Thoracic aorta (tissue), 2 donors: ENCODE measurements at regions not wholly inside any gene's neighbourhood (a gene's known extent, or its start where the extent isn't known, plus 50 kb on each side); places are given as distances from the start of the nearest gene placed in this dataset.

Source experiments
- ATAC-seq: fragments of 150-250 bp; one replicate; pipeline ENCODE4 v1.8.0; 2017; ENCODE audit warnings: low read depth; ENCODE audit not compliant: insufficient number of reproducible peaks, low FRiP score
- DNase-seq: peaks from one replicate; pipeline ENCODE4 v3.0.0-alpha.2; 2020; ENCODE audit warnings: low spot score
- H3K27ac ChIP-seq, 2 donors: fragments of 200-600 bp; sonication (generic); 1 replicate in 1 of 2; 2 replicates in 1 of 2; pipeline ENCODE4 v1.5.1; 2016; ENCODE audit warnings: mild to moderate bottlenecking in 2 of 2, moderate library complexity in 2 of 2
- H3K27me3 ChIP-seq: fragments of 200-600 bp; sonication (generic); replicated peaks from 2 replicates; pipeline ENCODE4 v1.6.0; 2016; ENCODE audit warnings: mild to moderate bottlenecking; ENCODE audit not compliant: insufficient read depth
- H3K36me3 ChIP-seq: fragments of 200-600 bp; sonication (generic); one replicate; pipeline ENCODE4 v1.5.1; 2016
- H3K4me1 ChIP-seq, 2 donors: fragments of 200-600 bp; sonication (generic); 1 replicate in 1 of 2; 2 replicates in 1 of 2; pipeline versions ENCODE4 v1.5.1 to v1.6.0; 2016; ENCODE audit warnings: low read depth in 2 of 2, mild to moderate bottlenecking in 1 of 2; ENCODE audit not compliant: control insufficient read depth in 1 of 2
- H3K4me3 ChIP-seq: fragments of 200-600 bp; sonication (generic); 2 replicates; pipeline ENCODE4 v1.5.1; 2016; ENCODE audit warnings: mild to moderate bottlenecking
- H3K9me3 ChIP-seq: fragments of 200-600 bp; sonication (generic); 2 replicates; pipeline ENCODE4 v1.5.1; 2016
- CTCF ChIP-seq: fragments of 200-600 bp; sonication (generic); IDR thresholded peaks from one replicate; pipeline ENCODE4 v1.5.1; 2019; ENCODE audit warnings: antibody characterized with exemption

- no peak overlapping the region for H3K27ac ChIP-seq
- H3K27me3 ChIP-seq, result no peaks in the 10 kb centered on the region
- no peaks in the 10 kb centered on the region for H3K9me3 ChIP-seq
- no peak for ATAC-seq
- no peak for TF ChIP-seq CTCF
- no peak for DNase-seq
- no peak overlapping the region for H3K4me3 ChIP-seq
- peaks cover 0 to 13% of the 10 kb centered on the region in 2 donors for H3K4me1 ChIP-seq
- no peaks in the 10 kb centered on the region for H3K36me3 ChIP-seq
Observed at GRCh38 chr10:118112543-118113125, 65.9 kb upstream of the RAB11FIP2 start.

- no peaks in the 10 kb centered on the region for H3K27me3 ChIP-seq
- no peaks in the 10 kb centered on the region for H3K36me3 ChIP-seq
- ATAC-seq (no peak), DNase-seq (no peak)
- H3K27ac ChIP-seq, result no peak overlapping the region
- no peaks in the 10 kb centered on the region for H3K9me3 ChIP-seq
- H3K4me3 ChIP-seq, result no peak overlapping the region
- H3K4me1 ChIP-seq, result no peaks in the 10 kb centered on the region
- no peak for TF ChIP-seq CTCF
Observed at GRCh38 chr10:118110750-118111149, 64.0 kb upstream of the RAB11FIP2 start.

- H3K9me3 ChIP-seq, result no peaks in the 10 kb centered on the region
- no peak overlapping the region for H3K4me3 ChIP-seq
- H3K36me3 ChIP-seq, result no peaks in the 10 kb centered on the region
- TF ChIP-seq CTCF, result no peak
- no peaks in the 10 kb centered on the region for H3K4me1 ChIP-seq
- DNase-seq (no peak), ATAC-seq (no peak)
- H3K27me3 ChIP-seq, result no peaks in the 10 kb centered on the region
- H3K27ac ChIP-seq, result no peak overlapping the region
Observed at GRCh38 chr10:118108194-118109026, 61.7 kb upstream of the RAB11FIP2 start.

GRCh38 chr10:118107541-118107940 lies 60.8 kb upstream of the RAB11FIP2 start:
- no peaks in the 10 kb centered on the region for H3K9me3 ChIP-seq
- DNase-seq (no peak), ATAC-seq (no peak)
- no peaks in the 10 kb centered on the region for H3K36me3 ChIP-seq
- H3K4me1 ChIP-seq, result peaks cover 0 to under 1% of the 10 kb centered on the region in 2 donors
- no peak overlapping the region for H3K4me3 ChIP-seq
- TF ChIP-seq CTCF, result no peak
- no peak overlapping the region for H3K27ac ChIP-seq
- H3K27me3 ChIP-seq, result no peaks in the 10 kb centered on the region

GRCh38 chr10:118107040-118107439 lies 60.3 kb upstream of the RAB11FIP2 start:
- no peak for TF ChIP-seq CTCF

More at GRCh38 chr10:118107040-118107439, 60.3 kb upstream of the RAB11FIP2 start:
- Histone ChIP-seq H3K9me3 (no peaks in the 10 kb centered on the region), H3K36me3 (no peaks in the 10 kb centered on the region), H3K27me3 (no peaks in the 10 kb centered on the region), H3K27ac (no peak overlapping the region), H3K4me3 (no peak overlapping the region), H3K4me1 (peaks cover 0 to 3% of the 10 kb centered on the region in 2 donors)
- no peak for ATAC-seq
- DNase-seq, result no peak
